T1000 (cell line): ENCODE measurements at regions not wholly inside any gene's neighbourhood (a gene's known extent, or its start where the extent isn't known, plus 50 kb on each side); places are given as distances from the start of the nearest gene placed in this dataset.
"Not testable (repeated sequence)": the region's sequence is repeated elsewhere in the genome, so short reads cannot be mapped to it uniquely, and the experiment has no call there.

Experiments used
- DNase-seq: peaks from one replicate; lab custom pipeline; 2025; ENCODE audit warnings: mixed read lengths; lab: John Stamatoyannopoulos, UW

DNA sequence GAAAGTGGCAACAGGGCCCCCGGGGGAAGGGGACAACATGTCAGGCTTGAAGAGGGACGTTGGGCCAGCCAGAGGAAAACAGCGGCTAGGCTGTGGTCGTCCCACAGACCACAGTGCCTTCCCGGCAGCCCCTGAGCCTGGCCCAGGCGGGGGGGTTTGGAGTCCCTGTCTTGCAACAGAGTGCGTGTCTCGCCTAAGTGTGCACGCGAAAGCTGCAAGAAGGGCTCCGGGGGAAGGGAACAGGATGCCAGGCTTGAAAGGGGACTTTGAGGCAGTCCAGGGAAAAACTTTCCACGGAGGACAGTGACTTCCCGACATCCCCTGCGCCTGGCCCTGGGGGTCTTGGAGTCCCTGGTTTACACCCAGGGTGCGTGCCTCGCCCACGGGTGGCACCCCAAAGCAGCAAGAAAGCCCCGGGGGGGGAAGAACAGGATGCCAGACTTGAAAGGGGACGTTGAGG lies 157.5 kb upstream of the ALG10B start:
- no peak for DNase-seq

DNA sequence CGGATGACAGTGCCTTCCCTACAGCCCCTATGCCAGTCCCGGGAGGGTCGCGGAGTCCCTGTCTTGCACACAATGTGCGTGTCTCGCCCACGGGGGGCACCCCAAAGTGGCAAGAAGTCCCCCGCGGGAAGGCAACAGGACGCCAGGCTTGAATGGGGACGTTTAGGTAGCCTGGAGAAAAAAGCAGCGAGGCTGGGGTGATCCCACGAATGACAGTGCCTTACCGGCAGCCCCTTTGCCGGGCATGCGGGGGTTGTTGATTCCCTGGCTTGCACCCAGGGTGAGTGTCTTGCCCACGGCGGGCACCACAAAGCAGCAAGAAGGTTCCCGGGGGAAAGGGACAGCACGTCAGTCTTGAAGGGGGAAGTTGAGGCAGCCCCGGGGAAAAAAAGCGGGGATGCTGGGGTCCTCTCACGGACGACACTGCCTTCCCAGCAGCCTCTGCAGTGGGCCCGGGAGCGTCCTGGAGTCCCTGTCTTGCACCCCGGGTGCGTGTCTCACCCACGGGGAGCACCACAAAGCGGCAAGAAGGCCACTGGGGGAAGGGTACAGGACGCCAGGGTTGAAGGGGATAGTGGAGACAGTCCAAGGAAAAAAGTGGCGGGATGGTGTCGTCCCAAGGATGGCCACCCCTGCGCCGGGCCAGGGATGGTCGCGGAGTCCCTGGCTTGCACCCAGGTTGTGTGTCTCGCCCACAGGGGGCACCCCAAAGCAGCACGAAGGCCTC lies 156.8 kb upstream of the ALG10B start:
- DNase-seq: no peak

DNA sequence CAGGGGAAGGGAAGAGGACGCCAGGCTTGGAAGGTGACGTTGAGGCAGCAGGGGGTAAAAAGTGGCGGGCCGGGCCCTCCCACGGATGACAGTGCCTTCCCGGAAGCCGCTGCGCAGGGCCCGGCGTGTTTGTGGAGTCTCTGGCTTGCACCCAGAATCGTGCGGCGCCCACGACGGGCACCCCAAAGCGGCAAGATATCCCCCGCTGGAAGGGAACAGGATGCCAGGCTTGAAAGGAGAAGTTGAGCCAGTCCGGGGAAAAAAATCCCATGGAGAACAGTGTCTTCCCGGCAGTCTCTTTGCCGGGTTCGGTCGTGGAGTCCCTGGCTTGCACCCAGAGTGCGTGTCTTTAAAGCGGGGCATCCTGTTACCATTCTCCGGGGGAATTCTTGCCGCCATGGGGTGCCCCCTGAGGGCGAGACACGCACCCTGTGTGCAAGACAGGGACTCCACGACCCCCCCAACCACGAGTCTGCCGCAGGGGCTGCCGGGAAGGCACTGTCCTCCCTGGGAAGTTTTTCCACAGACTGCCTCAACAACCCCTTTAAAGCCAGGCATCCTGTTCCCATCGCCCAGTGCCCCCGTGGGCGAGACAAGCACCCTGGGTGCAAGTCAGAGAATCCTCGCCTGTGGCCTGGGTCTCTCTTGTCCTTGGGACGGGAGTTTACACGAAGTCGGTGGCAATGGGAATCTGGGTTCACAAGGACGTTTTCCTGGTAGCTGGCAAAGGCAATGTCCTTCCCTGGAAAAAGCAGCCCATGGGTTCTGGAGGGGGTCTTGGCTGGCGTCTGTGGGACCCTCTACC lies 156.1 kb upstream of the ALG10B start:
- DNase-seq: no peak

DNA sequence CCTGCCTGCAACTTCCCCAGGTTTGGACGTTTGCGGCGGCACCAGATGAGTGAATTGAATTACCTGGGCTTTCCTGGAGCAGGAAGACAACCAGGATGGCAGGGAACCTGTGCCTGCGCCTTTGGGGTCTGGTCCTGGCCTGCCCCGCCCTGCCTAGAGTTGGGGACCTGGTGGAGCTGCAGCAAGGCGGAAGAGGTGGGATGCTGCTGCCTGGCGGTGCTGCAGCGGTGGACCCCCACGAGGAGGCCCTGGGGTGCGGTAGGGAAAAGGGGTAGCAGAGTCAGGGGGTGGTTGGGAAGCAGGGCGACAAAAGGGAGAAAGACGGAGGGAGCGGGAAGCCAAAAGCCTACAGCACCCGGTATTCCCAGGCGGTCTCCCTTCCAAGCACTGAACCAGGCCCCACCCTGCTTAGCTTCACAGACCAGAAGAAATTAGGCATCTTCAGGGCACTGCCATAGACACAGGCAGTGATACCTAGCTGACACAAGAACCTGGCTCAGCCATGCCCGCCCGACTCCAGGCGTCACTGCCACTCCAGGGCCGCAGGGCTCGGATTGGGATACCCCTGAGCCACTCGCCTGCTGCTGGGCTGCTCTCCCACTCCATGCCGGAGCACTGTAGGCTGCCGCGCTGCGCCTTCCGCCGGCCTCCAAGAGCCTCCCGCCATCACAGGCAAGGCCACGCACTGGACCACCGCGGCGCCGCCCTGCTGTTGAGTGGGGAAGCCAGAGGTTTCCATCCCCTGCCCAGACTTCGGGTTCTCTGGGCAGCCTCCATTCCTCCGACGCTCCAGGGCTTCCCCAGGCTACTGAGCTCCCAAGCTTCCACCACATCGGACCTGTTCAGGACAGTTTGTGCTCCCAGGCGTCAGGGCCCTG lies 155.2 kb upstream of the ALG10B start:
- DNase-seq: no peak

DNA sequence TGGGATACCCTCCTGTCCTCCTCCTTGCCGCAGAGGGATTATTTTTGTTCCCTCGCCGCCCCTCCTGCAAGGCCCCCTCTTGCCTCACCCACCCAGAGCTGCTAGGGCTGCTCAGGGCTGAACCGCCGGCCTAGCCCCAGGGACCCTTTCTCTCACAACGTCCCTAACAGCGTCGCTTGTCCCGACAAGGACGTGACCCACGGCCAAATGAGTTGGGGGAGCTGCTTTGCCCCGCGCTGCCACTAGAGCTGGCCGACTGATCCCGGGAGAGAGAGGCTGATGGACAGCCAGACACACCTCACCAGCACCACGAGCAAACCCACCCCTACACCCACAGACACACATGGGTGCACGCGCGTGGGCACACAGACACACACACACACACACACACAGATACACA lies 154.6 kb upstream of the ALG10B start:
- DNase-seq: no peak

DNA sequence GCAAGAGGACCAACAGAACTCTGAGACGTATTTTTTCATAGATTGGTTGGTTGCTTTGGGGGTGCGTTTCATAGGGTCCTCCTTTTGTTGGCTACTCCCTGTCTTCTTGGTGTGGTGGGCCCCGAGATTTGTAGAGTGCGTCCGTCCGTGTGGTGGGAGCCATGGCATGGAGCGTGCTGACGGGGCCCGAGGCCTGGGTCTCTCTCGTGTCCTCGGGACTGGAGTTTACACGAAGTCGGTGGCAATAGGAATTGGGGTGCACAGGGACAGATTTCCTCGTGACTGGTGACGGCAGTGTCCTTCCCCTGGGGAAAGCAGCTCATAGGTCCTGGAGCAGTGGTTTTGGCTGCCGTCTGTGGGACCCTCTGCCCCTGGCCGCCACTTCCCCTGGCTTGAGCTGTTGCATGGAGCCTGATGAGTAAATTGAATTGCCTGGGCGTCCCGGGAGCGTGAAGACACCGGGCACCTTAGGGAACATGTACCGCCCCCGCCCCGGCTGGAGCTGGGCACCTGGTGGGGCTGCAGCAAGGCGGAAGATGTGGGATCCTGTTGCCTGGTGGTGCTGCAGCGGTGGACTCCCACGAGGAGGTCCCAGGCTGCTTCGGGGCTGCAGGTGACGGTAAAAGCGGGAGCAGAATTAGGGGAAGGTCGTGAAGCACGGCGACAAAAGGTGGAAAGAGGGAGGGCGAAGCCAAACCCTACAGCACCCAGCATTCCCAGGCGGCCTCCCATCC lies 153.7 kb upstream of the ALG10B start:
- DNase-seq: no peak

DNA sequence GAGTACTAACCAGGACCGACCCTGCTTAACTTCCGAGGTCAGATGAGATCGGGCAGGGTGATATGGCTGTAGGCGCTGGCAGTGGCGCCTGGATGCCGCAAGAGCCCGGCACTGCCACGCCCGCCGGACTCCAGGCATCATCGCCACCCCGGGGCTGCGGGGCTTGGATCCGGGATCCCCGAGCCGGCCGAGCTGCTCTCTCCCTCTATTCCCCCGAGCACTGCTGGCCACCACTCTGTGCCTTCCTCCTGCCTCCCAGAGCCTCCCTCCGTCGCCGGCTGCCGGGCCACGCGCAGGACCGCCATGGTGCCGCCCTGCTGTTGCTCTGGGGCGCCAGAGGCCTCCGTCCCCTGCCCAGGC lies 153.2 kb upstream of the ALG10B start:
- DNase-seq: no peak

DNA sequence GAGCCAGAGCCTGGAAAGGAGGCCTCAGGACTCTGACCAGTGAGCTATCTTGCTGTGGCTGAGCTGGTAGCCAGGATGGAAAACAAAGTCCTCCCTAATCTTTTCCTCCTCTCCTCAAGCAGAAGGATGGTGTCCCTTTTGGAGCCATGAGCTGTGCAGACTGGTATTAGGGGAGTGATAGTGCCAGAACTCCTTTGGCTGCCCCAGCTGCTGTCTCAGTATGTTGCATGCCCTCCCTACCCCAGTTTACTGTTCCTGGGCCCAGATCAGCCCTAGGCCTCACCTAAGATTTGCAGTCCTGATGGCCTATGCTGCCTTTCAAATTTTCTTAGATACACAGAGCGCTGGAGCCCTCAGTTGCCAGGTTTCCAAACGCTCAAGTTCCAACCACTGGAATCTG lies 150.3 kb upstream of the ALG10B start:
- no peak for DNase-seq

DNA sequence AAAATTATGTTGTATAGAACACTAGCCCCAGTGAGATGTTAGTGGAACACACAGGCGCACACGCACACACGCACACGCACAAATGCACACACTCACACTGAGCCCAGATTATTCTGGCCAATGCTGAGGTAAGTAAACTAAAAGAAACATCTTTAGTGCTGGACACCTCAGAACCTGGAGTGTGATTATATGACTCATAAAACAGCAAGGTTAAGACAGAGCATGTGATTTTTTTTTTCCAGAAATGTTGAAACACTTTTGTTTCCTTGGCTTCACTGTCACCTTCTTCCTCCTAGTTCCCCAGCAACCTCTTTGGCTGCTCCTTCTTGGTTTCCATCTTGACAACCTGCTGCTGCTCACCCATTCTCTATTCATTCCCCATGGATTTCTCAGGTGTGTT lies 141.0 kb upstream of the ALG10B start:
- no peak for DNase-seq

DNA sequence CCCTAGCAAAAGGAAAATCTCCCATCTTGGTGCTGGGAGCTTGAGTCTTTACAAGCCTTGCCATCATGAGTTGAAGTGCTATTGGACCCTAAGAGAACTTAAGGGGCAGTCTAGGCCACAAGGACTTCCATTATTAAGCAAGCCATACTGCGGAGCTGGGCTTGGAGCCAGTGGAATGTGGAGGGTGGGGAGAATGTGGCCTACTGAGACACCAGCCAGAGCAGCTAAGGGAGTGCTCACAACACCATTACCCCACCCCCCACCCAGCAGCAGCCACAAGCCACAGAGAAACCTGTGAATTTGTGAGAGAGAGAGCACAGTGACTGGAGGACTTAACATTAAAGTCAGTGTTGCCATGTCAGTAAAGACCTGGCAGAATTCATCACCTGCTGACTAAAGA lies 133.0 kb upstream of the ALG10B start:
- DNase-seq: not testable (repeated sequence)

DNA sequence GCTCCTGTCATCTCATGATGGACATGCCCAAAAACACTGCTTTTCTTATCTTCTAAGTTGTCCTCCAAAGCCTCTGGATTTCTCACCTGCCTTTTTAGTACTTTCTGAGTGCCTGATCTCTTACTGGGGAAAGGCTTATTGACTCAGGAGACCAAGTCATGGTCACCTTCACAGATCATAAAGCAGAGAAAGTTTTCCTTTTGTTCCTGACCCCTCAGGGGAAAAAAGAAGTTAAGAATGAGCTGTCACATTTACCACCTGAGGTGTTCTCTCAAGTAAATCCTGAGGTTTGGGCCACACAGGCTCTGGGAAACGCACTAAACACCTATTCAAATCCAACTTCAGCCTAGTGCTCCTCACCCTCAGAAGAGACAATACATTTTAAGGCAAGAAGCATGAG lies 119.3 kb upstream of the ALG10B start:
- DNase-seq: not testable (repeated sequence)

DNA sequence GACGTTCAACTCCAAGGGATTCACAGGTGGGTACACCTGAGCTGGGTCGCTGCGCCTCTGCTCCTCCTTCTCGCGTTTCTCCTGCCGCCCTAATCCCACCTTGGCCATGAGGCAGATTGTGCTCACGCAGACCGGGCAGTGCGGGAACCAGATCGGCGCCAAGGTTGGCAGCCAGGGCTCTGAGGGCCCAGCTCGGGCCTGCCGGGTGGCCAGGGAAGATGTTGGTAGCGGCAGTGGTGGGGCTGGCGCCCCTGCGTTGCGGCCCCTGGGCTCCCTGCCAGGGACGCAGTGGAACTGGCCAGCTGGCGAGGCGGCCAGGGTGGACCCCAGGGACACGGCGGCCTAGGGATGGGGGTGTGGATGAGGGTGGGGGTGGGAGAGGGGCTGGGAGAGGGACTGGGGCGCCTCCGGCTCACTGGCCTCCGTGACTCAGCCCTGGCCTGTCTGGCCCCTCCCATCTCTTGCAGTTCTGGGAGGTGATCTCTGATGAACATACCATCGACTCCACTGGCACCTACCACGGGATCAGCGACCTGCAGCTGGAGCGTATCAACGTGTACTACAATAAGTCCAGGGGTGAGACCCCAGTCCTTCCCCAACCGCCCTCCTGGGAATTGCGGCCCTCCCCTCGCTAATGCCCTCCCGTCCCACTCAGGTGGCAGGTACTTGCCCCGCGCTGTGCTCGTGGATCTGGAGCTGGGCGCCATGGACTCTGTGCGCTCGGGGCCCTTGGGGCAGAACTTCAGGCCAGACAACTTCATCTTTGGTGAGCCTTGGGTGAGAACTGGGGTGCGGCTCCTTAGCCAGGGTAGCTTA lies 114.9 kb upstream of the ALG10B start:
- DNase-seq: no peak

DNA sequence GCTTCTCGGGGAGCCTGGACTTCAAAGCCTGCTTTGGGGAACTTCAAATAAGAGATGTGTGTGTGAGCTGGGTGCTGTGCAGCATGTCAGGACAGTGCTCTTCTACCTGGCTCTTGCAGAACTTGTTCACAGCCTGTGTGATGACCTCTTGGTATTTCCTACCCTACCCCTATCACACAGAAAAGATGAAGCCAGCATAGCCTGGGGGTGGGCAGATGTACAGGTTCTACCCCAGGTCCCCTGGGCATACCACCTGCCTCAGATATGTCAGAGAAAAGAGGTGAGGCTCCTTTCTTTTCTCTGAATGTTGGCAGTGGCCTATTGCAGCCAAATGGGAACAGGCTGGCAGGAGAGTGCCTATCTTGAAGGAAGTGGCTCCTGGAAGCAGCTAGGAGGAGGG lies 111.7 kb upstream of the ALG10B start:
- DNase-seq: no peak

DNA sequence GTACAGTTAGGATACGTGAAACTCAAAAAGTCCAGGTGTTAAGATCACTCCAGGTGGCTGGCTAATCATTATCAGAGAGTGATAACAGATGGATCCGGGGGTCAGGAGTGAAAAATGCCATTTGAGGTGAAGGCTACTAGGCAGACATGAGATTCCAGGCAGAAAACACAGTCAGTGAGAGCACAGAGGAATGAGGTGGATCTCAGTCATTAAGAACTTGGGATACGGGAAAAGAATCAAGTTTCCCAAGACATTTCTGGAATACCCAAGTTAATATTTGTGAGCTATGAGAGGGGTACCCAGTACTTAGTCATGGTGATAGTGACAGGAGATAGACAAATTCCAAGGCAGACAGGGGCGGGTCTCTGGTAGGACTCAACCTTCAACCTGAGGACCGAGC lies 94.6 kb upstream of the ALG10B start:
- DNase-seq: no peak

DNA sequence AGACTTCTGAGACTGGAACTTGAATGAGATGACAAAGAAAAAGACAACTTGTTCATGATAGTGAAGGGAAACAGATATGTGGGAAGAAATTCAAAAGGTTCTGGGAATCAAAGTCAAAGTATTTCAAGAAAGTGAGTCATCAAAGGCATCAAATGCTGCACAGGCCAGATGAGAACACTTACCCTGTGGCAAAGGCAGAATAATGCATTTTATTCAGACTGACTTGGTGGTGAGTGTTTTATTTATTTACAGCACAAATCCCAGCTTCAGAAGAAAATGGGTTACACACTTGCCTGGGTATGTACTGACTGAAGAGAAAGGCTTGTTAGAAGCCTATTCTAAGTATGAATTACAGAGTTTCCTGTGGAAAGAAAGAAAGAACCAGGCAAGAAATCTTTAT lies 78.2 kb upstream of the ALG10B start:
- not testable (repeated sequence) for DNase-seq

DNA sequence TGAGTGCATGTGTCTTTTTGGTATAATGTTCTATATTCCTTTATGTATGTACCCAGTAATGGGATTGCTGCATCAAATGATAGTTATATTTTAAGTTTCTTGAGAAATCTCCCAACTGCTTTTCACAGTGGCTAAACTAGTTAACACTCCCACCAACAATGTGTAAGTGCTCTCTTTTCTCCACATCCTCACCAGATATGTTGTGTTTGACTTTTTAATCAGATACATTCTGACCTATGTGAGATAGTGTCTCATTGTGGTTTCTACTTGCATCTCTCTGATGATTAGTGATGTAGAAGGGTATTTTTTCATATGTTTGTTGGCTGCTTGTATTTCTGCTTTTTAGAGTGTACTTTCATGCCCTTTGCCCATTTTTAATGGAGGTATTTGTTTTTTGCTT lies 62.8 kb upstream of the ALG10B start:
- DNase-seq: no peak

DNA sequence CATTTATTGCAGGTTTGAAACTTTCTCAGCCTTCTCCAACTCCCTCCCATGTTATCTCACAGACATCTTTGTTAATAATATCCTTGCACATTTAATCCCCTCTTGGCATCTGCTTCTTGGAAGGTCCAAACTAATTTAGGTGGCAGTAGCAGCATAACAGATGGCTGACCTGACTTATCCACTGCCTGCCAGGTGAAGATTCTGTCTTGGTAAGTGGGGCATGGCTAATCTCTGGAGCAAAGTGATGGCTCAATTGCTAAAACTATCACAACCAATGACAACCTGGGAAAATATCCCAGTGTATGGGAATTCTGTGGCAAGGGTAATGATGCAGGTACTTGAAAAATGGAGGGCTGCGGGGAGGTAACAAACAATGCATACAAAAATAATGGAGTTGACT lies 58.2 kb upstream of the ALG10B start:
- no peak for DNase-seq
